Epithelial cell of proximal tubule (primary cell): ENCODE measurements at regions not wholly inside any gene's neighbourhood (a gene's known extent, or its start where the extent isn't known, plus 50 kb on each side); places are given as distances from the start of the nearest gene placed in this dataset.
A peak's percentile ranks its signal among the peaks of the same experiment; 100 is the strongest.
"Not testable (repeated sequence)": the region's sequence is repeated elsewhere in the genome, so short reads cannot be mapped to it uniquely, and the experiment has no call there.

Experiments
- DNase-seq: peaks from one replicate; pipeline ENCODE4 v3.0.0-alpha.2; 2011; ENCODE audit warnings: low read depth
- H3K4me3 ChIP-seq: 2 replicates; pipeline ENCODE4 v1.5.1; 2011; ENCODE audit warnings: low read depth, mild to moderate bottlenecking, low read length
- CTCF ChIP-seq: conservative IDR thresholded peaks from 2 replicates; pipeline ENCODE4 v1.5.1; 2012; ENCODE audit warnings: low read depth, mild to moderate bottlenecking, low read length

- H3K4me3 ChIP-seq, result no peak overlapping the region
- DNase-seq, result no peak
- TF ChIP-seq CTCF, result no peak
Observed at GRCh38 chr19:29044037-29044436, 168.9 kb downstream of the UQCRFS1 start.

GRCh38 chr19:29042450-29042849 lies 170.5 kb downstream of the UQCRFS1 start:
- no peak for TF ChIP-seq CTCF
- no peak overlapping the region for H3K4me3 ChIP-seq
- no peak for DNase-seq

GRCh38 chr19:29040951-29041350 lies 172.0 kb downstream of the UQCRFS1 start:
- peak overlapping the region; percentile 19 for H3K4me3 ChIP-seq
- DNase-seq, result no peak
- no peak for TF ChIP-seq CTCF

GRCh38 chr19:29040292-29040691 lies 172.7 kb downstream of the UQCRFS1 start:
- TF ChIP-seq CTCF, result no peak
- H3K4me3 ChIP-seq, result no peak overlapping the region
- DNase-seq, result no peak

- not testable (repeated sequence) for H3K4me3 ChIP-seq, DNase-seq
Observed at GRCh38 chr19:29039036-29039435, 173.9 kb downstream of the UQCRFS1 start.

GRCh38 chr19:29031216-29031615 lies 181.7 kb downstream of the UQCRFS1 start:
- no peak for TF ChIP-seq CTCF
- DNase-seq, result no peak
- H3K4me3 ChIP-seq, result no peak overlapping the region

- DNase-seq, result no peak
- no peak for TF ChIP-seq CTCF
- no peak overlapping the region for H3K4me3 ChIP-seq
Observed at GRCh38 chr19:29029268-29029958, 183.5 kb downstream of the UQCRFS1 start.
